AG04449 (cell line): ENCODE measurements at regions not wholly inside any gene's neighbourhood (a gene's known extent, or its start where the extent isn't known, plus 50 kb on each side); places are given as distances from the start of the nearest gene placed in this dataset.
"Not testable (repeated sequence)": the region's sequence is repeated elsewhere in the genome, so short reads cannot be mapped to it uniquely, and the experiment has no call there.

Source experiments
- CTCF ChIA-PET: fragments of 350-600 bp; formaldehyde crosslinking; extraction: SDS; loops from one replicate; lab custom pipeline; 2021; ENCODE audit warnings: antibody characterized with exemption; lab: Yijun Ruan, JAX
- POLR2A ChIA-PET: fragments of 400-600, 350-600 bp; formaldehyde crosslinking; extraction: SDS; loops from one replicate; lab custom pipeline; 2020; ENCODE audit warnings: antibody characterized with exemption, inconsistent platforms; lab: Yijun Ruan, JAX
- DNase-seq: peaks from one replicate; pipeline ENCODE4 v3.0.0-alpha.2; 2010; ENCODE audit warnings: low read depth, low spot score
- H3K4me3 ChIP-seq: 2 replicates; pipeline ENCODE4 v1.5.1; 2011; ENCODE audit warnings: low read depth, mild to moderate bottlenecking, control low read depth, low read length
- CTCF ChIP-seq: IDR thresholded peaks from one replicate; pipeline ENCODE4 v1.5.1; 2011; ENCODE audit warnings: mild to moderate bottlenecking, moderate library complexity, low read length, control low read depth, inconsistent platforms; ENCODE audit not compliant: insufficient read depth; ENCODE audit errors: missing control alignments

- no peak for DNase-seq
- H3K4me3 ChIP-seq = no peak overlapping the region
- ChIA-PET POLR2A (no interaction called here), CTCF (no interaction called here)
- TF ChIP-seq CTCF = no peak
These were observed 513.0 kb downstream of the NAV3 start for GRCh38 chr12:78343657-78344056.

- ChIA-PET CTCF (no interaction called here), POLR2A (no interaction called here)
- TF ChIP-seq CTCF = no peak
- DNase-seq = no peak
- H3K4me3 ChIP-seq = no peak overlapping the region
These were observed 505.1 kb upstream of the SYT1 start for GRCh38 chr12:78359520-78359919.

GRCh38 chr12:78361683-78362082 is 502.9 kb upstream of the SYT1 start:
- no peak for DNase-seq
- ChIA-PET CTCF (no interaction called here), POLR2A (no interaction called here)
- H3K4me3 ChIP-seq = no peak overlapping the region
- TF ChIP-seq CTCF = no peak

GRCh38 chr12:78371284-78371683 is 493.3 kb upstream of the SYT1 start:
- no peak for DNase-seq
- no peak overlapping the region for H3K4me3 ChIP-seq
- CTCF ChIA-PET = interaction anchor here (0.6 to 0.9 kb wide), 2 partner anchors 26 to 340 kb away, joined by 3 read pairs; no protein-coding TSS in a partner anchor
- POLR2A ChIA-PET = no interaction called here
- TF ChIP-seq CTCF = no peak

GRCh38 chr12:78375461-78375860 is 489.1 kb upstream of the SYT1 start:
- CTCF ChIA-PET = no interaction called here
- POLR2A ChIA-PET = no interaction called here
- no peak for DNase-seq
- H3K4me3 ChIP-seq = no peak overlapping the region
- TF ChIP-seq CTCF = no peak

GRCh38 chr12:78376257-78376656 is 488.3 kb upstream of the SYT1 start:
- POLR2A ChIA-PET = no interaction called here
- CTCF ChIA-PET = no interaction called here
- TF ChIP-seq CTCF = no peak
- no peak for DNase-seq
- no peak overlapping the region for H3K4me3 ChIP-seq

- DNase-seq, CTCF ChIA-PET, POLR2A ChIA-PET, H3K4me3 ChIP-seq: not testable (repeated sequence)
These were observed 485.5 kb upstream of the SYT1 start for GRCh38 chr12:78379065-78379464.
